ENCODE measurements at regions not wholly inside any gene's neighbourhood (a gene's known extent, or its start where the extent isn't known, plus 50 kb on each side); places are given as distances from the start of the nearest gene placed in this dataset.

DNA sequence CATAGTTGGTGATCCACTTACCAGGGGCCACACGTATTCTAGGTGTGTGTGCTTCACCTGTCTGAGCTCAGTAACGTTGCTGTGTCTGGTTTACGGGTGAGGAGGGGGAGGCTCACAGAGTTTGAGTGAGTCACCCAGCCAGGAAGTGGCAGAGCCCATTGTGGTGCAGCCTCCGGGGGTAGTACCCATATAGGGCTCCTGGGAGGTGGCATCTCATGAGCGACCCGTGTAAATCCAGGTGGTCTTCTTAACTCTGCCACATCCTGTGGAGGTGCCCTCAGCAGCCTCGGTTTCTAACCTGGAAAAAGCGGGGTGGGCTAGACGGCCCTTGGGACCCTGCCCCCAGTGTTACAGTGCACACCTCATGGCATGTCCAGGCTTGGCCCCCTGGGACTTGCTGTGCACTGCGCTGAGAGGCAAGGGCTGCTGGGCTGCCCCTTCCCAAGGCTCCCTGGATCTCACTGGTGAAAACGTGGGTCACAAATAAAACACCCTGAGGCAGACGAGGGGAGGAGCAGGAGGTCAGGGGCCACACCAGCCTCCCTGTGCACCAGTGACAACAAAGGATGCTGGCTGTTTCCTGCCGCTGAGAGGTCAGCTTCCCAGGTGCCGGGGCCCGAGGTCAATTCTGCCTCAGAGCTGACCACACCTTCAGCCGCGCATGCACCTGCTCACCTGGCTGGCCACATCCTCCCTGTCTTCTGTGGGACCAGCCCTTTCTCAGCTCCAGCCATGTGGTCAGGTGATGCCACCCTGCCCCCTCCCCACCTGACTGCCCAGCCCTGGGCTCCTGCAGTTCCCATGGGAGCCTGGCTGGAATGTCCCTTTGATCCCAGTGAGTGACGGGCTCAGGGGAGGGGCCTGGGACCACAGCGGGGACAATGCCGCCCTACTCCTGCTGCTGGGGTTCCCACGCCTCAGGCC lies 305.1 kb downstream of the CTTN start:
- ChIA-PET POLR2A (no interaction called here), CTCF (no interaction called here)
- intact Hi-C loops (cut with micrococcal nuclease) = no loop called here
- Mint-ChIP-seq H3K4me1 (ENCODE audit: low read depth) (no peaks in the 10 kb centered on the region), H3K36me3 (no peaks in the 10 kb centered on the region), H3K27me3 (peaks cover 2% of the 10 kb centered on the region), H3K9me3 (no peaks in the 10 kb centered on the region), H3K27ac (no peak overlapping the region), H3K4me3 (no peak overlapping the region)
- DNase-seq = no peak

DNA sequence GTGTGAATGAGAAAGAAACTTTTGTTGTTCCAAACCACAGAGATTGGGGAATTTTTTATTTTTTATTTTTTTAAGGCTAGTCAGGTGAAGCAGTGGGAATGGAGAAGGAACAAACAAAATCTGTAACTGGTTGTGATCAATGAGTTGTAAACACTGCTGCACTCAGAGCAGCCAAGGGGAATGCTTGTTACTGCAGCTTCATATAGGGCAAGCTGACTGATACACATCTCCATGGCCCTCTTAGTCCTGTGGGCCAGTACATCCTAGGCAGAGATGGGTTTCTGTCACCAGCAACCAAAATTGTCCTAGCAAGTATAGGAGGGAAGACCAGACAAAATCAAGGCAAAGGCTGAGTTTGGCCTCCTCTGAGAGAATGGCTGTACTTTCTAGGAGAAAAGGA lies 306.8 kb downstream of the CTTN start:
- DNase-seq = no peak
- Mint-ChIP-seq H3K4me3 (no peak overlapping the region), H3K36me3 (no peaks in the 10 kb centered on the region), H3K9me3 (no peaks in the 10 kb centered on the region), H3K4me1 (ENCODE audit: low read depth) (no peaks in the 10 kb centered on the region), H3K27ac (no peak overlapping the region), H3K27me3 (peaks cover 2% of the 10 kb centered on the region)
- POLR2A ChIA-PET = no interaction called here
- intact Hi-C loops (cut with micrococcal nuclease) = no loop called here
- CTCF ChIA-PET = no interaction called here

GRCh38 chr11:70705930-70706329 lies 307.6 kb downstream of the CTTN start:
- H3K9me3 Mint-ChIP-seq = no peaks in the 10 kb centered on the region
- intact Hi-C loops (cut with micrococcal nuclease) = no loop called here
- H3K27me3 Mint-ChIP-seq = peaks cover 2% of the 10 kb centered on the region
- ChIA-PET POLR2A (no interaction called here), CTCF (interaction anchor here (0.9 kb wide), 1 partner anchor 14 kb away, joined by 3 read pairs; no protein-coding TSS in a partner anchor)
- H3K27ac Mint-ChIP-seq = no peak overlapping the region
- no peaks in the 10 kb centered on the region for H3K36me3 Mint-ChIP-seq
- H3K4me1 Mint-ChIP-seq (ENCODE audit: low read depth) = no peaks in the 10 kb centered on the region
- DNase-seq = no peak
- H3K4me3 Mint-ChIP-seq = no peak overlapping the region

DNA sequence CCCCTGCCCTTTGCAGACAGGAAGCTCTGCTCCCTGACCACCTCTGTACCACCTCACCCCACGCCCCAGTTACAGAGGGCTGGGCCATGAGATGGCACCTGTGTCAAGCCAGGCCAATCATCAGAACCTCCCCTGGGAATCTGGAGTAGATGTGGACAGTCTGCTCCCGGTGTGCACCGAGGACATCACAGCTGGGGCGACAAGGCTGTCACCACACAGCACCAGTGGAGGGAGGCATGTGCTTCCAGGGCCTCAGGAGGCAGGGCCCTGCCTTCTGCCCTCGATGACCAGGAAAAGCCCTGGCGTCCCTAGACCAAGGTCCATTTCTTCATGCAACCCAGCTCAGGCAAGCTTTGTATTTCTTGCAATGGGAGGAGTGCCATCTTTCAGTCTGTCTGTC lies 309.5 kb downstream of the CTTN start:
- Mint-ChIP-seq H3K9me3 (no peaks in the 10 kb centered on the region), H3K27ac (no peak overlapping the region), H3K27me3 (peaks cover 2% of the 10 kb centered on the region), H3K36me3 (no peaks in the 10 kb centered on the region), H3K4me3 (no peak overlapping the region), H3K4me1 (ENCODE audit: low read depth) (no peaks in the 10 kb centered on the region)
- CTCF ChIA-PET = no interaction called here
- DNase-seq = no peak
- intact Hi-C loops (cut with micrococcal nuclease) = no loop called here
- POLR2A ChIA-PET = no interaction called here

DNA sequence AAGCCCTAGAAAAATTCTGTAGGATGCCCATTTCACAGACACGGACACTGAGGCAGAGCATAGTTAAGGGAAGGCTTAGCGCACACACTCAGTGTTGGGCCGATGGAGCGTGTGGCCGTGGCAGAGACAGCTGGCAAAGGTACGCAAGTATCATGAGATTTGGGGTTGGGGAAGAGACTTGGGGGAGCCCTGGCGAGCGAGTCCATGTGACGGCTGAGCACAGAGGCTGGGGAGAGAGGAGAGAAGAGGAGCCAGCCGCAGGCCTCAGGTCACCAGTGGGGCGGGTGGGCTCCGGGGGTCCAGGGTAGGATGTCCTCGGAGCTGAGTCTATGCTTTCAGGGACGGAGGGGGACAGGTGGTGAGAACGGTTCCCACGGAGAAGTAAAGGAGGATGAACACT lies 311.3 kb downstream of the CTTN start:
- DNase-seq = no peak
- POLR2A ChIA-PET = no interaction called here
- H3K27me3 Mint-ChIP-seq = peaks cover 4% of the 10 kb centered on the region
- no peaks in the 10 kb centered on the region for H3K36me3 Mint-ChIP-seq
- H3K9me3 Mint-ChIP-seq = no peaks in the 10 kb centered on the region
- intact Hi-C loops (cut with micrococcal nuclease) = no loop called here
- no peak overlapping the region for H3K27ac Mint-ChIP-seq
- no peaks in the 10 kb centered on the region for H3K4me1 Mint-ChIP-seq (ENCODE audit: low read depth)
- H3K4me3 Mint-ChIP-seq = no peak overlapping the region
- CTCF ChIA-PET = no interaction called here

GRCh38 chr11:70710192-70710591 lies 311.9 kb downstream of the CTTN start:
- intact Hi-C loops (cut with micrococcal nuclease) = no loop called here
- Mint-ChIP-seq H3K4me3 (no peak overlapping the region), H3K36me3 (no peaks in the 10 kb centered on the region), H3K4me1 (ENCODE audit: low read depth) (no peaks in the 10 kb centered on the region), H3K27me3 (peaks cover 4% of the 10 kb centered on the region), H3K9me3 (no peaks in the 10 kb centered on the region), H3K27ac (no peak overlapping the region)
- CTCF ChIA-PET = interaction anchor here (1.0 kb wide), 1 partner anchor 46 kb away, joined by 5 read pairs; no protein-coding TSS in a partner anchor
- POLR2A ChIA-PET = no interaction called here
- DNase-seq = no peak

DNA sequence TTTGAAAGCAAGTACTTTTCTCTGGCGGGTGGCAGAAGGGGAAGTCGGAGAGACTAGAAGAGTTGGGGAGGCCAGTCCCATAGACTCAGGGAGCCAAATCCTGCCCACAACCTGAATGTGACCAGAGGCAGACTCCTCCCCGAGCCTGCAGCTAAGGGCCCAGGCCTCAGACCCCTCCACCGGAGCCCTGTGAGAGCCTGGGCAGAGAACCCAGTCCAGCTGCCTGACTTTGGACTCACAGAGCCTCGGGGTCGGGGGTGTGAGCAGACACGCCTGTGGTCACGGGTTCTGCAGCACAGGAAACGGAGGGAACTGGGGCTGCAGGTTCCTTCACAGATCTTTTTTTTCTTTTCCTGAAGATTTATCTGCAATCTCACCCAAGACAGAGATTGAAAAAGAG lies 312.3 kb downstream of the CTTN start:
- intact Hi-C loops (cut with micrococcal nuclease) = no loop called here
- ChIA-PET POLR2A (no interaction called here), CTCF (interaction anchor here (1.0 kb wide), 1 partner anchor 46 kb away, joined by 5 read pairs; no protein-coding TSS in a partner anchor)
- no peak overlapping the region for H3K27ac Mint-ChIP-seq
- peaks cover 4% of the 10 kb centered on the region for H3K27me3 Mint-ChIP-seq
- no peak for DNase-seq
- no peak overlapping the region for H3K4me3 Mint-ChIP-seq
- H3K36me3 Mint-ChIP-seq = no peaks in the 10 kb centered on the region
- H3K9me3 Mint-ChIP-seq = no peaks in the 10 kb centered on the region
- H3K4me1 Mint-ChIP-seq (ENCODE audit: low read depth) = no peaks in the 10 kb centered on the region

DNA sequence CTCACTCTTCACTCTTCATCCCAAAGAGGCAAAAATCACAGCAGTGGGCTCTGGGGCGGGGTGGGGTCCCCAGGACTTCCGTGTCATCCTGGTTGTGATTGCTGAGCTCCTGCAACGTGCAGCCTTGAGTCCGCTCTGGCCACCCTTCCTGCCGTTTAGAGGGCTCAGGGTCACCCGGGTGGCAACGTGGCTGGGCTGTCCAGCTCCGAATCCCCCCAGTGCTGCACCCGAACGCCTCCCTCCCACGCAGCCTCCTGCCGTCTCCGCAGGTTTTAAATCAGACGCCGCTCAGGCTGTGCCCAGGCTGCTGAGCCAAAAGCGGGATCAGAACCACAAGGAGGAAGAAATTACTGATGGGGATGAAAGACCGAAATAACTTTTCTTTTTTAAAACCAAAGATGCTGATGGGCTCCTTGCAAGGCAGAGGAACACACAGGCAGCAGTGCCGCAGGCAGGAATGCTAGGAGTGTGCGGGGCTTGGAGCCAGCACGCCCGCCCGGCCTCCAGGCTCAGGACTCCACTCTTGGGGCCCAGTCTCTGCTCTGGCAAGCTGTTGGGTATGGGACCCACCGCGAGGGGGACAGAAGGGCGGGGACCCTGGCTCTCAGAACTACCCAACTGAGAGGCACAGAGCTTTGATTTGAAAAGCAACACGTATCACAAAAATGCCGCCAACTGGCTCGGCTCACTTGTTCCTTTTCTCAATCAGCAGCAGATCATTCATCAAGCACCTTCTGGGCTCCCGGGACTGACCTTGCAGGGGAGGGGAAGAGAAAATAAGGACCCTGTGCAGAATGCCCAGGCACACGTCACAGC lies 313.0 kb downstream of the CTTN start:
- Mint-ChIP-seq H3K27ac (no peak overlapping the region), H3K36me3 (no peaks in the 10 kb centered on the region), H3K4me3 (no peak overlapping the region), H3K4me1 (ENCODE audit: low read depth) (no peaks in the 10 kb centered on the region), H3K27me3 (peaks cover 4% of the 10 kb centered on the region), H3K9me3 (no peaks in the 10 kb centered on the region)
- POLR2A ChIA-PET = no interaction called here
- CTCF ChIA-PET = interaction anchor here (1.0 kb wide), 1 partner anchor 45 kb away, joined by 5 read pairs; no protein-coding TSS in a partner anchor
- DNase-seq = no peak
- intact Hi-C loops (cut with micrococcal nuclease) = no loop called here

DNA sequence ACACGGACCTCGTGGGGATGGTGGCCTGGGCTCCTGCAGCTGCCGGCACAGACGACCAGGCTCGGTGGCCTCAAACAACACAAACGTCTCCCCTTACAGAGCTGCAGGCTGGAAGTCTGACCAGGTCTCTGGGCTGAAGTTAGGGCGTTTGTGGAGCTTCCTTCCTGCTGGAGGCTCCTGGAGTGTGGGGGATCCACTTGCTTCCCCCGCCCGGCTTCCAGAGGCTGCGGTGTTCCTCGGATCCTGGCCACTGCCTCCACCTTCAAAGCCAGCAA lies 313.5 kb downstream of the CTTN start:
- ChIA-PET POLR2A (no interaction called here), CTCF (no interaction called here)
- no peaks in the 10 kb centered on the region for H3K4me1 Mint-ChIP-seq (ENCODE audit: low read depth)
- H3K9me3 Mint-ChIP-seq = no peaks in the 10 kb centered on the region
- H3K36me3 Mint-ChIP-seq = no peaks in the 10 kb centered on the region
- H3K27me3 Mint-ChIP-seq = peaks cover 4% of the 10 kb centered on the region
- H3K27ac Mint-ChIP-seq = no peak overlapping the region
- no peak for DNase-seq
- intact Hi-C loops (cut with micrococcal nuclease) = no loop called here
- no peak overlapping the region for H3K4me3 Mint-ChIP-seq

DNA sequence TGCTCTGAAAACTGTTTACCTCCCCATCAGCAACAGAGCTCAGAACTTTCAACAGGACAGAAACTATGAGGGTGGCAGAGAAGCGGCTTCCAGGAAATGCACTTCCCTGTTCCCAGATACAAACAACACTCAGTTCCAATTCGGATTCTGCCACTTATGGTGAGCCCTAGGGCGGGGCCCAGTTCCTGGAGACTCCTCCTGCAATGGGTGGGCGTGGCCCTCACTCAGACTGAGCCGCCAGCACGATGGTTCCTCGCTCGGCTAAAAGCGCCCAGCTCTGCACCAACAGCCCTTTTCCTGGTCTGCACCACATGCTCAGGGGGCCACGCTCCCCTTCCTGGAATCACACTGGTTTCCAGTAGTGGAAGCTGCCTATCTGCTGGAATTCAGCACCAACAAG lies 314.1 kb downstream of the CTTN start:
- DNase-seq = no peak
- Mint-ChIP-seq H3K27me3 (peaks cover 10% of the 10 kb centered on the region), H3K27ac (no peak overlapping the region), H3K4me1 (ENCODE audit: low read depth) (no peaks in the 10 kb centered on the region), H3K9me3 (no peaks in the 10 kb centered on the region), H3K36me3 (no peaks in the 10 kb centered on the region), H3K4me3 (no peak overlapping the region)
- ChIA-PET POLR2A (no interaction called here), CTCF (no interaction called here)
- intact Hi-C loops (cut with micrococcal nuclease) = no loop called here

DNA sequence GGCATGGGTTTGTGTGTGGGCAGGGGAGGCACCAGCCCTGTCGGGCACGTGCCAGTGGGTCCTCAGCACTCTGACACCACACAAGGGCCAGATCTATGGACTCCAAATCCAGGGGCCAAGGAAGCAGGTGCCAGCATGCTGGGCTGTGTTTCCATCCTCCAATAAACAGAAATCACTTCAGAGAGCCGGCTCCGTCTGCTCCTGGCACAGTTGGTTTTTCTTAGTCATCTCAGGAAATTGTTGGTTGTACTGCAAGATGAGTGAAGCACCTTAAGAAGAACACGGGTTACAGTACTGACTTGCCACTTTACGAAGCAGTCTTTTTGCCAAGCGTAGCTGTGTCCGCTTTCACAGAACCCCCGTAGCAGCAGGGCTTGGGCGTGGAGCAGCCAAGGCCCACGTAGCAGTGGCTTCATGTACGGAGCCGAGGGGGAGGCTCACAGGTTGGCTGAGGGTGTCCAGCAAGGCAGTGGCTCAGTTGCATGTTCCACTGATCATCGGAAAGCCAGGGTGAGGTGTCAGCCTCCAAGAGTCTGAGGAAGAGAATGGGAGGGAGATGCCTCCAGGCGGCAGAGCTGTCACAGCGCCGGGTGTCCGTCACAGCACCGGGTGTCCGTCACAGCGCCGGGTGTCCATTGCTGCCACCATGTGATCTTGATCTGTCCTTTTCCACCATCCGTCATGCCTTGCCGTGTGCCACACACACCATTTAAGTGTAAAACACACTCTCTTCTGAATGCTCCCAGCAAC lies 314.9 kb downstream of the CTTN start:
- intact Hi-C loops (cut with micrococcal nuclease) = no loop called here
- H3K27me3 Mint-ChIP-seq = peaks cover 11% of the 10 kb centered on the region
- DNase-seq = no peak
- no peak overlapping the region for H3K4me3 Mint-ChIP-seq
- POLR2A ChIA-PET = no interaction called here
- H3K36me3 Mint-ChIP-seq = no peaks in the 10 kb centered on the region
- CTCF ChIA-PET = no interaction called here
- no peak overlapping the region for H3K27ac Mint-ChIP-seq
- H3K9me3 Mint-ChIP-seq = no peaks in the 10 kb centered on the region
- no peaks in the 10 kb centered on the region for H3K4me1 Mint-ChIP-seq (ENCODE audit: low read depth)

- H3K27ac Mint-ChIP-seq = no peak overlapping the region
- peaks cover 11% of the 10 kb centered on the region for H3K27me3 Mint-ChIP-seq
- H3K36me3 Mint-ChIP-seq = no peaks in the 10 kb centered on the region
- ChIA-PET CTCF (no interaction called here), POLR2A (no interaction called here)
- H3K4me1 Mint-ChIP-seq (ENCODE audit: low read depth) = no peaks in the 10 kb centered on the region
- intact Hi-C loops (cut with micrococcal nuclease) = no loop called here
- H3K9me3 Mint-ChIP-seq = no peaks in the 10 kb centered on the region
- H3K4me3 Mint-ChIP-seq = no peak overlapping the region
- no peak for DNase-seq
Measured at GRCh38 chr11:70713988-70714665, 315.8 kb downstream of the CTTN start.
